ENCODE measurements at regions not wholly inside any gene's neighbourhood (a gene's known extent, or its start where the extent isn't known, plus 50 kb on each side); places are given as distances from the start of the nearest gene placed in this dataset.

DNA sequence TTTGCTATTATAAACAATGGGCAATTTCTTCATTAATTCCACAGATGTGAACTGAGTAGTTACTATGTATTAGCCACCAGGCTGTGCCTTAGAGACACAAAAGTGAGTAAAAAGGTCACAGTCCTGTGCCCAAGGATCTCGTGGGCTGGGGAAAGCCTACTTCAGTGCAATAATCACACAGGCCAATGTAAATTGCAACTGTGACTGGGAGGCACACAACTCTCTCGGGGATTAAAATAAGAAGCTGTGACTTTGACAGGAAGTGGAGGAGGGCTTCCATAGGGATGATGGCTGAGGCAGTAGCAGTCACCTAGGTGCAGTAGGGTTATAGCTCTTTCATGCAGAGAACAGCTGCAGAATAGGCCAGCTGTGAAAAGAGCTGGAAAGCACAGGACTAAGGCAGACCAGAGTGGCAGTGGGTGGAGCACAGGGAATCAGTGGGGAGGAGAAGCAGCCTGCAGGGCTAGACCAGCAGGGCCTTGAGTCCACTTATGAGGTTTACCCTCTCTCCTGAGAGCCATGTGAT is 121.9 kb downstream of the MAB21L3 start:
- DNase-seq (ENCODE audit: low spot score), result no peak

- no peak for DNase-seq (ENCODE audit: low spot score)
Observed at GRCh38 chr1:116234429-116234828, 123.2 kb downstream of the MAB21L3 start.

DNA sequence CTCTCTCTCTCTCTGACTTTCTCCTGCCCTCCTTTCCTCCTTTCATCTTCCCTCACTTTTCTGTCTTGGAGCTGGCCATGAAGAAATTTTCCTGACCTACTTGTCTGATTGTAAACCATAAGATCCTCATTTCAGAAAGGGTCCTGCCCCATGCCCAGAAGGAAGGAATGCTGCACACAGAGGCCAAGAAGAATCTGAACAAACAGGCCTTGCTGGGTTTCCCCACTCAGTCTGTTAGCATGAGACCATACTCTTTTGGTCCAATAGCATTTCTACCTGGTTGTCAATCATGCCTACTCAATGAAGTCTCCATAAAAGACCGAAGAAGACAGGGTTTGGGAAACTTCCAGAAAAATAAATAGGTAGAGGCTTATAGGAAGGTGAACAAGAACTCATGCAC is 128.7 kb downstream of the MAB21L3 start:
- no peak for DNase-seq (ENCODE audit: low spot score)

DNA sequence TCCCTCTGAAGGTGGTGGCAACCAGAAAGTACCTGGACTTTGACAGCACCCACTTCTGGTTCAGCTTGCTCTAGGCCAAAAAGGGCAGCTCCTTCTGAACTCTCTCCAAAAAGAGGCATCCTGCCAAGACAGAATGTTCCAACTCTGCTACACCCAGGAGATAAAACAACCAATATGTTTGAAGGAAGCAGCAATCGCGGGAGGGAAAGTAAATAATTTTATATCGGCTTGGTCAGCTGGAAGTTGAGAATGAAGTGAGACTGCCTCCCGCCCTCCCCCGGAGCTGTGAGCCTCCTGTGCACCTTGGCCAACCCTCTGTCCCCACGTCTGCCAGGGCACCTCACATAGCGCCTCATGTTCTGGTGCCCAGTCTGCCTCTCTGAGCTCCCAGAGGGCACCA is 130.3 kb upstream of the ATP1A1 start:
- no peak for DNase-seq (ENCODE audit: low spot score)

DNA sequence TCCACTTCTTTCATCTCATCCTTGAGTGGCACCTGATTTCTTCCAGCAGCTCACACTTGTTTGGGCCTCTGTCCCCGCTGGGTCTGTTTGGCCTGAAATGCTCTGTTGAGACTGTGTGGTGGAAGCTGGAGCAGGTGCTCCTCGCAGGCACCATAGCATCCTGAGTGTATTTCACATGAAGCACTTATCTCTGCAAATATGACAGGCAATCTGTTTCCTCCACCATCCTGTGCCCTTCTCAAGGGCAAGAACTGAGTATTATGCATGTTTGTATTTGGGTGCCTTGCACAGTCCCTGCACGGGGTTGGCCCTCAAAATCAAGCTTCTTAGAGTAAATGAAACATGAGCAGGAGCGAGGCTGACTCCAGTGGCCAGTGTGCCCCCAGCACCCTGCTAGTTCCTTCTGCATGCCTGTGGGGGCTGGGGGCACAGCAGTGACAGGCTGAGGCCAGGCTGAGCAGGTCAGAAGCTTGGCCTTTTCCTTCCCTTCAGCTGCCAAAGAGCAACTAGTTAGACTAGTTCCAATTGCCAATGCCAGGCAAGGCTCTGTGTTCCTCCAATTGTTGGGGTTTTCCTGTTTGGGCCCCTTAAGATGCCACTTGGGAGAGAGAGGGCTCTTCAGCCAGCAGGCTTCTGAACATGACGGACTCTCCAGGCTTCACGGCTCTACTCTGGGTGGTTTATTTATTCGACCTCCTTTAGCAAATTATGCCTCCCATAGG is 129.6 kb upstream of the ATP1A1 start:
- DNase-seq (ENCODE audit: low spot score), result no peak

- DNase-seq (ENCODE audit: low spot score), result no peak
Observed at GRCh38 chr1:116246174-116246573, 126.9 kb upstream of the ATP1A1 start.

- DNase-seq (ENCODE audit: low spot score), result no peak
Observed at GRCh38 chr1:116252271-116252670, 120.8 kb upstream of the ATP1A1 start.

GRCh38 chr1:116252785-116253184 is 120.3 kb upstream of the ATP1A1 start:
- DNase-seq (ENCODE audit: low spot score), result no peak

DNA sequence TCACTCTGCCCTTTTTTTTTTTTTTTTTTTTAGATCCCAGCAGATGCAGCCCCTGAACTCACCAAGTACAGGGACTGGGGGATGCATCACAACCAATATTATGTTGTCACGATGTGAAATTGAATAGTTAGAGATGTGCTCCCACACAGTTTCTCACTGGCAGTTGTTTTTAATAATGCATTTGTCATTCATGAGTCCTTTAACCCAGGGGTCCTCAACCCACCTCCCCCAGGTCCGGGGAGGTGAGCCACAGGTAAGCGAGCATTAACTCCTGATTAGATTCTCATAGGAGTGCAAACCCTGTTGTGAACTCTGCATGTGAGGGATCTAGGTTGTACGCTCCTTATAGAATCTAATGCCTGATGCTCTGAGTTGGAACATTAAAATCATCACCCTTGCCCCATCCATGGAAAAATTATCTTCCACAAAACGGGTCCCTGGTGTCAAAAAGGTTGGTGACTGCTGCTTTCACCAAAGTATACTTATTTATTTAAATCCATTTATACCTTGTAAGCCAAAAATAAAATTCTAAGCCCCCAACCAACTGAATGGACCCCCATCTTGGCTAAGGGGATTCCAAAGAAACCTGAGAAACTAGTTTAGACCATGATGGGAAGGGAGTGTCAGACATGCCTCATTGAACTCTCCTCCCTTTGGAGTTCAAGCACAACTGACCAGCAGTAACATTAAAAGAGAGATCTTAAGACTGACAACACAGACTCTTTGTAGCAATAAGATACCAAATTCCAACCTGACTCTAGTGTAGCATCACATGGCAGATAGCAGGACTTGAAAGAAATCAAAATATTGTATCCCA is 119.3 kb upstream of the ATP1A1 start:
- no peak for DNase-seq (ENCODE audit: low spot score)

- no peak for DNase-seq (ENCODE audit: low spot score)
Observed at GRCh38 chr1:116254776-116255175, 118.3 kb upstream of the ATP1A1 start.

DNA sequence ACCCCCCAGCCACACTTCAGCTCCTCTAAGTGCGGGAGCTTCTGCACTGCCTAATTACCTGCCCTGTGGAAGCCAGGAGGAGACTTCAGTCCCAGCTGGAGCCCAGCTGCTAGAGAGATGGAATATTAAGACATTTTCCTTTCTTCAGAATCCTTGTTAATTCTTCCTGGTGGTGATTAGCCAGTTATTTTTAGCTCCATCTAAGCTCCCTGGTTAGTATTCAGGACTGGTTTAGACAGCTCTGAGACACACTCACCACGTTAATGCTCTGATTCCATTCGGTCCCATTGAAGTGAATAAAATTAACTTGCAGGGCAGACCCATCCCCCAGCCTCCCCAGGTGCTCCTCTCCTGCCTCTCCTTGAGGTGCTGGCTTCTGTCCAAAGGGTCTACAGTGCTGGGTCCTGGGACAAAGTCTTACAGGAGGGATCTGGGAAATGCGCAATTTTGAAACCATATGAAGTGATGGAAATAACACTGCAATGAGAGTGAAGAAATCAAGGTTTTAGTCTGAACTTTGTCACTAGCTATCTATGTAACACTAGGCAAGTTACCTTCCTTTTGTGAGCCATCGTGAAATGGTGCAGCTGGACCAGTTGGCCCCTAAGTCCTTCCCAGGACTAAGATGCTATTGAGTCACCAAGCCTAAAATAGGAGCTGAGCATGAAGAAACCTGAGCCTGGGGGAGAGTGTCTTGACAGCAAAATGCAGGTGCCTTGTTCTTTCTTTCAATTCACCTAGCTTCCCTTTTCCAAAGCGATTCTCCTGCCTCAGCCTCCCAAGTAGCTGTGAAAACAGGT is 117.4 kb upstream of the ATP1A1 start:
- peak; percentile 8 for DNase-seq (ENCODE audit: low spot score)

- DNase-seq (ENCODE audit: low spot score), result no peak
Observed at GRCh38 chr1:116256286-116256649, 116.8 kb upstream of the ATP1A1 start.

- no peak for DNase-seq (ENCODE audit: low spot score)
Observed at GRCh38 chr1:116256875-116257274, 116.2 kb upstream of the ATP1A1 start.

DNA sequence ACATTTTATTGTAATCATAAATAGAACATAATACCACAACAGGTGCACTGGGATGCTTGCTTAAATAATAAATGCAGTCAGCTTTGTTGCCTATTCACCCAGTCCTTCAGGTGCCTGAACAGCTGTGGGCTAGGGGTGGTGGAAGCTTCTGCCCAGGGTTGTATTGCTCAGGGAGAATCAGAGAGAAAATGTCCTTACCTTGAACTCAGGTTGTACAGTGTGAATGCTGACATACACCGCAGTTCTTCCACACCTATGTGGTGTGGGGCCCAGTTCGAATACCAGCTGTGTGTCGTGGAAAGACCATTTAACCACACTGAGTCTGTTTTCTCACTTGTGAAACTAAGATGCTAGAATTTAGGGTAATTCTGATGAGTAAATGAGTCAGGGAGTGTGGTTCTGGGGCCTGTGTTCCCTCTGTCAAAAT is 115.7 kb upstream of the ATP1A1 start:
- no peak for DNase-seq (ENCODE audit: low spot score)

DNA sequence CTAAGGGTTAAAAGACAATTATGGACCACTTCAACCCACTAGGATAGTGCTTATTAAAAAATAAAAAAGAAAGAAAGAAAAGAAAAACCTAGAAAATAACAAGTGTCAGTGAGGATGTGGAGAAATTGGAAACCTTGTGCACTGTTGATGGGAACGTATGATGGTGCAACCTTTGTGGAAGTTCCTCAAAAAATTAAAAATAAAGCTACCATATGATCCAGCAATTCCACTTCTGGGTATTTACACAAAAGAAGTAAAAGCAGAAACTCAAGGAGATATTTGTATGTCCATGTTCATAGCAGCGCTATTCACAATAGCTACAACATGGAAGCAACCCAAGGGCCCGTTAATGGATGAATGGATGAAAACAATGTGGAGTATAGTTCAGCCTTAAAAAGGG is 115.2 kb upstream of the ATP1A1 start:
- no peak for DNase-seq (ENCODE audit: low spot score)

GRCh38 chr1:116258668-116259419 is 114.2 kb upstream of the ATP1A1 start:
- no peak for DNase-seq (ENCODE audit: low spot score)

- DNase-seq (ENCODE audit: low spot score), result no peak
Observed at GRCh38 chr1:116259663-116260062, 113.4 kb upstream of the ATP1A1 start.

DNA sequence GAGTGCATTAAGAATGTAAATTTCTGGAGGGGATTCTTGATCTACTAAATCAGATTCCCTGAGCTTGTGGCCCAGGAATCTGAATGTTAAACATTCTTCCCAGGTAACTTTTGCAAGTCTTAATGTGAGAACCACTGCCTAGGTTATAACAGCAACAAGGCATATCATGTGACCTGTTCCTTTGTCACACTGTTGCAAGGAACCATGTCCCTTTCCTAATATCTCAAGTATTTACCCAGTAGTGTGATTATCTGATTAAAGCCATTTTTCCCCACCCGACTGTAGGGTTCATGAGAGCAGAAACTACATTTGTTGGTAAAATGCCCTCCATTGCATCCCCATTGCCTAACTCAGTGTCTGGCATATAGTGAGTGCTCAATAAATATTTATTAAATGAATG is 112.9 kb upstream of the ATP1A1 start:
- no peak for DNase-seq (ENCODE audit: low spot score)

DNA sequence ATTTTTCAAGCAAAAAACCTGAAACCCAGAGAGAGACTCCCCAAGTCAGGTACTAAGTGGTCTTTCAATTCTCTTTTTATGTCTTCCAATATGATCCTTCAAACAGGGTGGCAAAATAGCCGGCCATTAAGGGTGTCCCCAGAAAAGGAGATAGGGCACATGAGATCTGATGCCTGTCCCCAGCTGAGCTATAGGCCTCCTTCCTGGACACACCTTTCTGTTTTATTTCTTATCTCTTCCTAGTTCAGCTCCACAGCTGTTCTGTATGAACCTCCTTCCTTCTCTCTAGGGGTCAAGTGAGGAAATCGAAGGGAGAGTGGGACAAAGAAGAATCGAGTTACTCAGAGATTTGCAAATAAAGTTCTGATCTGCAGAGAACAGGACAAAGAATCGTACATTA is 112.4 kb upstream of the ATP1A1 start:
- DNase-seq (ENCODE audit: low spot score), result no peak

GRCh38 chr1:116261227-116261626 is 111.8 kb upstream of the ATP1A1 start:
- no peak for DNase-seq (ENCODE audit: low spot score)

DNA sequence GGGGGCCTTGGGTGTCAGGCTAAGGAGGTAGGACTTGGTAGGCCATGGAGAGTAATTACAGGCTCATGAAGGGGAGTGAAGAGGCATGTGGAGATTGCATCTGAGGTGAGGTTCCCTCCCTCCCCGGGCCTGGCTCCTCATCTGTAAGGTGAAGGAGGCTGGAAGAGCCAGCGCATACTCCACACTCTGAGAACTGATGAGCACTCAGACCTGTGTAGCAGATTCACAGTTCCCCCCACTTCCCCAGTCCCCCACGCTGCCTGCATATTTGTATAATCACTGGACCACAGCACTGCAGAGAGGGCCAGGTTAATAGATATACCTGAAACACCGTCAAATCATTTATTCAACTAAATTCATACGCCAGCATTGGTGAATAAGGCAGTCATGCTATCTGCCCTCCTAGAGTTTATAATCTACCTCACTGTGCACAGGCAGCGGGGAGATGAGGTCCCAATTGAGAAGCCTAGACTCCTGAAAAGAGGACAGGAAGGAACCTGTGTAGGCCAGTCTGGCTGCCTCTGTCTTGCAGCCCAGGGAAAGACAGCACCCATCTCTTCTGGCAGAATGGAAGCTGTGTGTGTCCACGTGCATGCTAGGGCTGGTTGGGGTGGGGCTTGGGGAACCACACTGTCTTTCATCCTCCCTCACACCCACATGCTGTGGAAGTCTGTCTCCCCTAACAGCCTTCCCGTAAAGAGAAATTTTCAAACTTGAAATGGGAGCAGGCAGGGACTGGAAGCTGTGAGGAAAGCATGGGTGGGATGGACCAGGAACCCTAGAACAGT is 110.6 kb upstream of the ATP1A1 start:
- no peak for DNase-seq (ENCODE audit: low spot score)
